GM21529 (cell line): ENCODE measurements at regions not wholly inside any gene's neighbourhood (a gene's known extent, or its start where the extent isn't known, plus 50 kb on each side); places are given as distances from the start of the nearest gene placed in this dataset.
"Not testable (repeated sequence)": the region's sequence is repeated elsewhere in the genome, so short reads cannot be mapped to it uniquely, and the experiment has no call there.

Source experiments
- ATAC-seq: cut with Tn5 transposase; IDR thresholded peaks from one replicate; pipeline ENCODE4 v1.9.1; 2021; ENCODE audit not compliant: unreplicated experiment

GRCh38 chr17:5943982-5944381 is 126.2 kb upstream of the WSCD1 start:
- ATAC-seq: no peak

- ATAC-seq: no peak
These were observed 122.4 kb upstream of the WSCD1 start for GRCh38 chr17:5947701-5948180.

DNA sequence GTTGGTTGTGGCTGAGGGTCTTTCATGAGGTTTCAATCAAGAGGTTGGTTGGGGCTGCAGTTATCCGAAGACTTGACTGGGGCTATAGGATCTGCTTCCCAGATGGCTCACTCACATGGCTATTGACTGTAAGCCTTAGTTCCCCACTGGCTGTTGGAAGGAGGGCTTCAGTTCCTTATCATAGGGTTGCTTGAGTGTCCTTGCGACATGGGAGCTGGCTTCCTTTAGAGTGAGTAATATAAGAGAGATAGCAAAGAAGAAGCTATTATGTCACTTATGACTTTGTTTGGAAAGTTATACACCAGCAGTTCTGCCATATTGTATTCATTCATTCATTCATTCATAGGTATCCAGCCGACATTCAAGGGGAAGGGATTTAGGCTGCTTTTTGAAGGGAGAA is 121.4 kb upstream of the WSCD1 start:
- no peak for ATAC-seq

GRCh38 chr17:5950878-5951277 is 119.3 kb upstream of the WSCD1 start:
- ATAC-seq: no peak

GRCh38 chr17:5951912-5952311 is 118.3 kb upstream of the WSCD1 start:
- ATAC-seq: no peak

GRCh38 chr17:5952518-5952917 is 117.7 kb upstream of the WSCD1 start:
- no peak for ATAC-seq

- ATAC-seq: no peak
These were observed 114.4 kb upstream of the WSCD1 start for GRCh38 chr17:5955764-5956163.

DNA sequence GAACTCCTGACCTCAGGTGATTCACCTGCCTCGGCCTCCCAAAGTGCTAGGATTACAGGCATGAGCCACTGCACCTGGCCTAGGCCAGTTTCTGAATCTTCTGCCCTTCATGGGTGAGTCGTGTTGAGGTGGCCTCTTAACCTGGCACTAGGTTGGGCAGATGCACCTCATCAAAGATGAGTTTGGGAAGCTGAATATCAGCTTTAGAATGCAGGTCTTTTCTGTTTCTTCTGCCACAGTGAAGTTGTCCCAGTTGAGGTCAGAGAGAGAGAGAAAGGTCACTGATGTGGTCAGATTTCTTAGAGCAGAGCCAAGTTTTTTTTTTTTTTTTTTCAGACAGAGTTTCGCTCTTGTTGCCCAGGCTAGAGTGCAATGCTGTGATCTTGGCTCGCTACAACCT is 111.3 kb upstream of the WSCD1 start:
- no peak for ATAC-seq

GRCh38 chr17:5962371-5962770 is 107.8 kb upstream of the WSCD1 start:
- ATAC-seq: no peak

DNA sequence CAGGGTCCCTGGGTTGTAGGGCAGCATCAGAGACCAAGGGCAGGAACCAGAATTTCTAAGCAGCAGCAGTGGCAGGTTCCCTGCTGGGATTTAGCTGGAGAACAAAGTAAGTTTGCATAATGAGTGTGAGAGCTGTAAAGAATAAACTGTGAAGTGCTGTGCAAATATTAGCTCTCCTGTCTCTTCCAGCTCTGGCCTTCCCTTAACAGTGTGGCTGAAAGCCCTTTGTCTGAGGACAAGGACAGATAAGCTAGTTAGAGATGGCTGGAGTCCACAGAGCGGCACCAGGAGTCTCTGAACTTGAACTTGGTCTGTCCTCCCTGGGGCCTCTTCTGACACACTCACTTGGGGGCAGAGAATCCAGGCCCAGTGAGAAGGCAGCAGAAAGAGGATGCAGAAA is 98.2 kb upstream of the WSCD1 start:
- ATAC-seq: no peak

- no peak for ATAC-seq
These were observed 96.8 kb upstream of the WSCD1 start for GRCh38 chr17:5973410-5973809.

DNA sequence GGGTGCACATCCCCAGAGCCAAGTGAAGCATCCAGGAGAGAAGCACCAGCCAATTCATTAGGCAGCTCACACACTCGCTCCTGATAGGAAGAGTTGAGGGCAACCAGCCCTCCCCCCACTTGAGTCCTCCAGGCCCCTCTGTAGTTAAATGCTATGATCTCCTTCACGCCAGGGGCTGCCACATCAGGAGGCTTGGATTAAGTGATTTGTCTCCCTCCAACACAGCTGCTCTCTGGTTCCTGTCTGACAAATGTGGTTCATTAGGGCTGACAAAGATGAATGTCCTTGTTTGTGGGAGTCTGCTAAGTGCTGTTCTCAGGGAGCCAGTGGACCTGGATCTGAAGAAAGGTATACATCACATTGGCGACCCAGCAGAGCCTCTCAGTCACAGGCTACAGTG is 94.5 kb upstream of the WSCD1 start:
- ATAC-seq: no peak

DNA sequence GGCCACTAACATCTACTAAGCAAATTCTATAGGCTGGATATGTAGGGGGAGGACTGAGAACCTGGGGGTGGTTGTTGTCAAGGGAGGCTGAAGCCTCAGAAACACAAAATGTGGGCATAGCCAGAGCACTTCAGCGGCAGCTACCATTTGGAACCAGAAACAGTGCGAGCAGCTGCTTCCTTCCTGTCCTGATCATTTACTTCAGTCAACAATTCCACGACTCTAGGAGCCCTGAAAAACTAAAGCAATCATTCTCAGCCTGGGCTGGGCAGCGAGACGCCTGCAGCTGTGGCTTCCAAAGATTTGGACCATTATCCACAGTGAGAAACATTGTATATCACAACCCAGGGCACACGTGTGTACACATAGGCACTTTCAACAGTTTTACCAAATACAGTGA is 93.9 kb upstream of the WSCD1 start:
- ATAC-seq: no peak

DNA sequence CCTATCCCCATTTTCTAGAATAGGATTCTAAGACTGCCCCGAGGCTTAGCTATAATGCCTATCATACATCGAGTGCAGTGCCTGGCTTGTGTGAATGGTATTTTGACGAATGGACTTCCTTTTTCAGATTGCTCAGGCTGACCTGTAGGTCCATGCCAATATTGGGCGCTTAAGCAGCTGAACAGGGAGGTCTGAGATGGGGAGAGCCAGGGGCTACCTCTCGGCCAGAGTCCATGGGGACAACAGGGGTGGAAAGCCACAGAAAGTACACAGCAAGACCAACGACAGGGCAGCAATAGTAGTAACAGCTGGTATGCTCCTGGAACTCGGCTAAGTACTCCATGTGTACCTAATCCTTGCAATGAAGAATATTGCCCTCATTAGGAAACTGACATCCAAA is 91.7 kb upstream of the WSCD1 start:
- ATAC-seq: no peak

DNA sequence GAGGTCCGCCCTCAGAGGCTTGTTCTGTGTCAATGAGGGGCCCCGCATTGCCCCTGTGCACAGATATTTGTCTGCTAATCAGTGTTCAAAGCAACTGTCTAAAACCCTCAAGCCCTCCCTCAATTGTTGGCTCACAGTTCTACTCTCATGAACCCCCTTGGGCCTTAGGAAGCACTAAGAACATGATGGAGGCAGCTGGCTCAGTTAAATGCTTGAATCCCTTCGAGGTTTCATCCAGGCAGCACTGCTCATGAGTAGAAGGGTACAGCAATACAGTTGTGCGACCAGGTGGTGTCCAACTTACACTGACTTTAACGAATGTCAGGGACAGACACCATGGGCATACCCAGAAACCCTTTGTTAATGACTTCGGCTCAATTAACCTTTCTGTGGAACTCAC is 89.2 kb upstream of the WSCD1 start:
- ATAC-seq: no peak

- ATAC-seq: no peak
These were observed 83.5 kb upstream of the WSCD1 start for GRCh38 chr17:5986644-5987043.

- ATAC-seq: no peak
These were observed 69.8 kb upstream of the WSCD1 start for GRCh38 chr17:6000426-6000825.

GRCh38 chr17:6003221-6003620 is 67.0 kb upstream of the WSCD1 start:
- ATAC-seq: not testable (repeated sequence)

GRCh38 chr17:6005939-6006338 is 64.2 kb upstream of the WSCD1 start:
- no peak for ATAC-seq

DNA sequence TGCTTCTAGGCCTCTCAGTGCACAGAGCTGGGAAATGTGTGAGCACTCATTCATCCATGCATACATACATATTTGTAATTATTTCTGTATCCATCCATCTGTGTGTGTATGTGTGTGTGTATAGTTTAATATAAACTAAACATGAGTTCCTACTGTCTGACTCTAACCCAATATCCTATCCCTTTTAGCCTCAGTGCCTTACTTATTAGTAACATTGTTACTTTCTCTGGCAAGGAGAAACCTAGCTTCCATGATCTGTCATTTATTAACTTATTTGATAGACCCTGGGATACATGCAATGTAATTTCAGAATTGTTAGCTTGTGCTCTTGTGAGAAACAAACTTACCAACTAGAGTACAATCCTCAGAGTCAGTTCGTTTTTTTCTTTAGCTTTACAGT is 59.0 kb upstream of the WSCD1 start:
- ATAC-seq: no peak

- ATAC-seq: no peak
These were observed 51.4 kb upstream of the WSCD1 start for GRCh38 chr17:6018788-6019187.

GRCh38 chr17:6019959-6020358 is 50.2 kb upstream of the WSCD1 start:
- no peak for ATAC-seq

DNA sequence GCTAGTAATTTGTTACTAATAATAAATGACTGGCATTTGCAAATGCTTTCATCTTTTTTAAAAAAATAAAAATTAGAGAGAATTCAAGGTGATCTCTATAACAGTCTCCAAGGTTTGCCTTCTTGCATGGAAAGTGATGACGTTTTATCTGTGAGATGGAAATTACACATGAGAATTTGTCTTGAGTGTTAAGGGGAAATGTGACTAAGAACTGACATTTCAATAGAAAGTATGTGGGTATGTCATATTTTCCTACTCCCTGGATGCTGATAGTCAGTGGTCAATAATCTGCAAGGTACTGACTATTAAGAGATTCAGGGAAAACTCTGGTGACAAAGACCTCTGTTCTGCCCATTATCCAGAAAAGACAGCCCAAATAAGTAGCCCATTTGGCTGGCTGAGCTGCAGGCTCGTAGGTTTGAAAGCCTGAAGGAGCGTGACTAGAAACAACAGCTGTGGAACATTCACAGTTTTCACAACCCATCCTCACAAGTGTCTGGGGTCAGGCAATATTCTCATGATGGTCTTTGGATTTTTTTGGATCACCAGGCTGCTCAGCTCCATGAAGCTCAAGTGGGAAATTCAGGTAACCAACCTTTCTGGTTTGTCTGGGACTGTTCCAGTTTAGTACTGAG is 49.7 kb upstream of the WSCD1 start:
- no peak for ATAC-seq
